ENCODE measurements at regions not wholly inside any gene's neighbourhood (a gene's known extent, or its start where the extent isn't known, plus 50 kb on each side); places are given as distances from the start of the nearest gene placed in this dataset.
"Not testable (repeated sequence)": the region's sequence is repeated elsewhere in the genome, so short reads cannot be mapped to it uniquely, and the experiment has no call there.

DNA sequence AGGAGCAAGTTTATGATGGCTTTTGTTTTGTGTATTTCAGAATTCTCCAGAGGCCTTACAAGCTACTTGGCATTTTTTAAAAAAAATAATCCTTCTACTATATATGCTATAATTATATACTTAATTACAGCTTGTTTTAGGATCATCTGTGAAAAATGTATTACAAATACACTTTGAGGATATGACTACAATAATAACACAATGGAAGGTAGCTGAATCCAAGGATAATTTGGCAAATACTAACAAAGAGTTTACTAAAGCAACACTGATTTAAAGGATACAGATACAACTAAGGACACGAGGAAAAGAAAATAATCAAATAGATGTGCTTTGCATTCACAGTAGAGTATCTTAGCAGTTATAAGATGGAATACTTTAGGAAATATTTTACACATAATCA is 381.9 kb upstream of the CITED2 start:
- DNase-seq (ENCODE audit: low spot score), result no peak

GRCh38 chr6:139754898-139755775 is 380.7 kb upstream of the CITED2 start:
- no peak for DNase-seq (ENCODE audit: low spot score)

GRCh38 chr6:139753198-139753861 is 378.9 kb upstream of the CITED2 start:
- DNase-seq (ENCODE audit: low spot score), result no peak

DNA sequence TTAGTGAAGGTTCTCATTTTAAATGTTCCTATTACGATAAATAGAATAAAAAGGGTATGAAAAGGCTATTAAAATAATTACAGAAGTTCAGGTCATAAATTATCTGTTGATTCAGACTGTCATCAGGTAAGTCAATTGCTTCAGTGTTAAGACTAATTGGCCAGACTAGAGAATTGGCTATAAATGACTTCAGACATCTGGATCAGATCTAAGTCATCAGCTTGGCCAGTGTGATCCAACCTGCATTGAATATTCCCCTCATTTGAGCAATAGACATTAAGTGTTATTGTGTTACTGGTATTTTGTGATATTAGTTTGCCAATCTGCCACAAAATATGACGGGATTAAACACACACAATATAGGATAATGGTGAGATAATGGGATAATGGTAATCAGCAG is 377.6 kb upstream of the CITED2 start:
- DNase-seq (ENCODE audit: low spot score), result no peak

DNA sequence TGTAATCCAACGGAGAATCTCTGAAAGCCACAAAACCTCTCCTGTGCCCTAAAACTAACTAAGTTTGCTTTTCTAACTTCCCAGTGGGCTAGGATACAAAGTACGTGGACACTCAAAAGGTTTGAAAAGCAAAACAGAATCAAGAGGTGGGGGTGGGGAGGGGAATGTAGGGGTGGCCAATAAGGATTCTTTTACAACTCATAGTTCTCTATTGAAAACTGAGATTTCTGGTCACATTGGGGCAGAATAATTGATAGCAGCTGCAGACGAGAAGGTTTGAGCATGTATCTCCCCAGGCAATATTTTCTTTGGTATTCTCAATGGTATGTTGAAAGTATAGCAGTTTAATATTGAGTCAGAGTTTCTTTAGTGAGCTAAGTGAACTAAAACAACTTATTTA is 376.7 kb upstream of the CITED2 start:
- no peak for DNase-seq (ENCODE audit: low spot score)

DNA sequence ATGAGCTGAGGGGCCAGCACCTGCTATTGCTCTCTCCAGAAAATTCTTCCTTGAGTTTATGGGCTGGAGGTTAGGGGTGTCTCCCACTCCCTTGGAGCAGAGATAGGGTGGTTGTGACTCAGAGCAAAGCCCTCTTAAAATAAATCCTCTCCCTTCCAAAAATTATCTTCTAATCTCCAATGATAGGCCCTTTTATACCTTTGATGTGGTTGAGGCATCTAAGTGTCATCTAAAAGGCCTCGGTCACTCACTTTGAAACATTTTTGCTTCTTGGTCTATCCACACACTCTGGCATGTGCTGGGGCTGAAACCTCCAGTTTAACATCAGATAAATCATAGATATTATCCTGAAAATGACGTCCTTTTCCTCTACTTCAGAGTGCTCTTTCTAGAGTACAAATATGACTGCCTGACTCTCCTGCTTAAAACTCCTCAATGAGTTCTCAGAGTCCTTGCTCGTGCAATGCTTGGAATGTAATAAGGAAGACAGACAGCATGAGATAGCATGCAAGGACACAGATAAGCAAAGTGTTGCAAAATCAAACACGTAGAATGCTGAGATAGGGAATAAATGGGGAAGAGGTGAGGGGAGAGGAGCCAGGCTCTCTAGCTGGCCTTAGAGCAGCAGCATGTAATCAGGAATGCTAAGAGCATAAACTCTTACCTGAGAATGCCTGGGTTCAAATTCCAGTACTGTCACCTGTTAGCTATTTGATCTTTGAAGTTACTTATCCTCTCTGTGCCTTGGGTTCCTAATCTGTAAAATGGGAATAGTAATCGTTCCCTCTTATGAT is 374.1 kb upstream of the CITED2 start:
- DNase-seq (ENCODE audit: low spot score), result no peak

GRCh38 chr6:139747154-139747553 is 372.7 kb upstream of the CITED2 start:
- no peak for DNase-seq (ENCODE audit: low spot score)

DNA sequence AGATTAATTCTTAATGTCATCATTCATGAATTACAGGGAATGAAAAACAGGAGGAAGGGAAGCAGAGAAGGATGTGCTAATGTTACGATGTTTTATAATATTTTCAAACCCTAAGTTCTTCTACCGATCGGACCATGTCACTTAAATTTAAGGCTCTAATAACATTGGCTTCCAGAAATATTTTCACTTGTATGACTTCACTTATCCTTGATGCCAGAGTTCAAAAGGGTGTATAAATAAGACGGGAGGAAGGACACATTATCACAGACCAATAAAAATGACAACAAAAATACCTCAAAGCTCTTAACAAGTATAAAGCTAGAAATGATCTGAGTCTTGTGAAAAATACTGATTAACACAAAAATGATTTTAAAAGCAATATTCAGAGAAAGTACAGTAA is 370.4 kb upstream of the CITED2 start:
- no peak for DNase-seq (ENCODE audit: low spot score)

- DNase-seq (ENCODE audit: low spot score), result no peak
Measured at GRCh38 chr6:139743664-139744437, 369.4 kb upstream of the CITED2 start.

DNA sequence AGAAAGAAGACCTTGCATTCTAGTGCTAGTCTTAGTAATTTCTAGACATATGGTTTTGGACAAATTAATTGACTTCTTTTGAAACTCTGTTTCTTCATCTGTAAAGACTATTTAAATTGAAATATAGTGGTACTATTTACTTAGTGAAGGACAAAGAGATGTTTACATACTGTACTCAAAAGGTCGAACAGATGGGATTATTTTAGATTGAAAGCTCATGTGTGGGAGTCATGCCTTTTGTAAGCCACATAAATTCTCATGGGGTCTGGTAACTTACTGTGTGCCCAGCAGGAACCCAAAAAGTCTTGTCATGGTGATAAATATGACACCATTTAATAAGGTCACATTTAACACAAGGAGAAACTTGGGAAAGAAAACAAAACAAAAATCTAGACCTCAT is 368.2 kb upstream of the CITED2 start:
- DNase-seq (ENCODE audit: low spot score), result no peak

- DNase-seq (ENCODE audit: low spot score), result no peak
Measured at GRCh38 chr6:139738801-139739455, 364.5 kb upstream of the CITED2 start.

DNA sequence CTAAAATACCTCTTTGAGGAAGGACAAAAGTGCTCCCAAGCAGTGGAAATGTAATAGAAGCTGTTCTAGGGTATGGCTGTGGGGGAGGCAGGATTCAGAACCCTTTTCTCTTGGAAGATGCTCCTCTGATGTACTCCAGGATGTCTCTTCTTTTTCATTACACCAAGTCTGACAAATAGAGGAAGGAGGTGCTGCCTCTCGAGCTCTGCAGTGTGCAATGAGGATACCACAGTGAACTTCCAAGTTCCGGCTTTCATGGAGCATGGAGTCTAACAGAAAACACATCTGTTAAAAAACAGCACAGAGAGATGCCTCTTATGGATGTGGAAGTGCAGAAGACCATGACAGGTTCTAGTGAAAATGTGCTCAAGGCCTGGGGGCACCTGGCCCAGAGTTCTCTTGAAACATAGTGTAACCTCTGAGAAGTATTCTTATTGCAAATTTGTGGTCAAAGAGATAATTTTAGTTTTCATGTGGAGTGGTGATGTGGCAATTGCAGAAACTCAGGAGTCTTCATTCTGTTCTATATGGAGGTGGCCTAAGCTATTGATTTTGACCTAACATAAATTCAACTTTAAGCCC is 362.0 kb upstream of the CITED2 start:
- DNase-seq (ENCODE audit: low spot score), result no peak

DNA sequence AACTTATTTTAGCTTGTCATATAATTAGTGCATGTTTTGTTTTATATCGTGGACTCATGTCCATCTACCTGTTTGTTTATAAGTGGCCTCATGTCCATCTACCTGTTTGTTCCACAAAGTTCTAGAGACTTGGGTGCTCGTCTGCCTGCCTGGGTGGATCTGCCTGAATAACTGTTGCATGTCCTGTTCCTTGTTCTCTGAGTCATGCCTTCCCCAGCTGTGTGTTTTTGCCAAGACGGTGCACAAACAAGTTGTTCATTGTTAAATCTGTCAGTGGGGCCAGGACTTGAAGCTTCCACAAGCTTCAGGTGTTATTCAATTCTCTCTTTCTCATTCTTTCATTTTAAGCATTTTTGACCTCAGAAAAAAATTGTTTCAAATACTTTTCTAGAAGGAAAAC is 358.0 kb upstream of the CITED2 start:
- DNase-seq (ENCODE audit: low spot score), result no peak

DNA sequence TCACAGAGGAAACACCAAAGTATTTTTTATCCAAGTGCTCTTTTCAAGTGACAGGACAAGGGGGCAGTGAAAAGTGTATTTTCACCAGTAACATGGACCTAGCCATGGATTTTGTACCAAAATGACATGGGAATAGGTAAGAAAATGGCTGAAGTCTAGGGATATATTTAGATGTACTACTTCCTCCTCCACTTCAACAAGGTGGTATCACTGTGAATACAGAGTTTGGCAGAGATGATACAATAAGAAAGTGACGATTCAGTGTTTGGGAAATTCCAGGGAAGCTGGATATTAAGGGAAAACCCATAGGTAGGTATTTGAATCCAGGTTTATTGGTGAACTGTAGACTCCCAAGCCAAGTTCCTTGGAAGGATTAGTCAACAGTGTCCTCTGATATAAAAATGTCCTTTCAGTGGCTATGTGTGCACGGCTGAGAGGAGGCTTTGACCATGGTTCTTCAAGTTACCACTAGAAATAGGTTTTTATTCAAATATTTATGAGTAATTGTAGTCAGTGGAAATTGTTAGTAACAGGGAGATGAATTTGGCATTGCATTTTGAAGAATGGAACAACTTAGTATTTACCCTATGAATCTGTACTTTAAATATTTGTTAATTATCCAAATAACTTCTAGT is 356.0 kb upstream of the CITED2 start:
- DNase-seq (ENCODE audit: low spot score), result no peak

DNA sequence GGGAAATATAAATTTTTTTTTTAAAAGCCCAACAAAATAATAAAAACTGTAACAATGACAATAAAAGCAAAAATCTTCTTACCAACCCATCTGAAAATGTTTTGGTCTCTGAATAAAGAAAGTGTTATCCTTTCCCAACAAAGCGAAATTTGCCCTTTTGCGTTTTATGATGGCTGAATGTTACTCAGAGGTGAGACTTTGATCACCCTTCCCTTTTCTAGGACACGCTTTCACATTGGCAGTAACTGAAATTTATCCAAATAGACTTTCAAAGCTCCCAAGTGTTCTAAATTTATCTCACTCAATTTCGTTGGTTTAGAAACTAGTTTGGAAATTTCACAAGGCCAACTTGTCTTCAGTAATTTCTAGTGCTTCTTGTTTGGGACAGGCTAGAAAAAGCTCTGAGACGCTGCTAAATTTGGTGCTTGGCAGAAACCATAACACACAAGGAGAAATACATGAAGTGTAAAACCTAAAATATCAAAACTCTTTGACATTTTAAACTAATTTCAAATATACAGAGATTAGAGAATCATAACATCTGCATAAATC is 354.5 kb upstream of the CITED2 start:
- DNase-seq (ENCODE audit: low spot score), result no peak

GRCh38 chr6:139726272-139726671 is 351.8 kb upstream of the CITED2 start:
- DNase-seq (ENCODE audit: low spot score), result not testable (repeated sequence)

DNA sequence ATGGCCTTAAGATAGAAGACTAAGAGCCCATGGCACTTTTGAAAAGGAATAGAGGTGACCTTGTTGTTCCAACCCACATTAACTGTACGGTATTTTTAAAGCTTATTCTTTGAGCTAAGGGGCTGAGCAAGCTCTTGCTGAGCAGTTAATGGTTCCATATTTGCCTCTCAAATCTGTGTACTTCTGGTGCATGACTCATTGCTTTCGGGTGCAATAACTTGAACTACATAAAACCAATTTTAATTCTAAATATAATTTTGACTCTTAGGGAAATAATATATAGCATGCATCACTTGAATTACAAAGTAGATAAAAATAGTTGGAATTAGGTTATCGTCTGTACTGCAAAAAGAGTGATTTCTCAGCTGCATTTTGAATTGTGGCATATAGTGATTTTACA is 348.1 kb upstream of the CITED2 start:
- no peak for DNase-seq (ENCODE audit: low spot score)

DNA sequence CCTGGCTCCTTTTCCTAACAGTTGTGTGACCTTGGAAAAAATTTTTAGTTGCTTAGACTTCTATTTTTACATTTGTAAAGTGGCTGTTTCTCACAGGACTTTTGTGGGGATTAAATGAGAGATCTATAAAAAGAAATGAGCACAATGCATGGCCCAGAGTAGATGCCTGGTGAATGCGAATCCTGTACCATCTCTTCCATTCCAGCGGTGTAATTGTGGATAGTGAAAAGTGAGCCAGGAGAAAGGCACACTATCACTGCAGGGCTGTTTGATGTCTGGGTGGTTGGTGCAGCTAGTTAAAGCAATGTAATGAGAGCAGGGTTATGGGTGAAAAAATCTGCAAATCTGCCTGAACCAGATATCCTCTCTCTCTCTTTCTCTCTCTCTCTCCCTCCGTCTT is 347.5 kb upstream of the CITED2 start:
- DNase-seq (ENCODE audit: low spot score), result no peak

DNA sequence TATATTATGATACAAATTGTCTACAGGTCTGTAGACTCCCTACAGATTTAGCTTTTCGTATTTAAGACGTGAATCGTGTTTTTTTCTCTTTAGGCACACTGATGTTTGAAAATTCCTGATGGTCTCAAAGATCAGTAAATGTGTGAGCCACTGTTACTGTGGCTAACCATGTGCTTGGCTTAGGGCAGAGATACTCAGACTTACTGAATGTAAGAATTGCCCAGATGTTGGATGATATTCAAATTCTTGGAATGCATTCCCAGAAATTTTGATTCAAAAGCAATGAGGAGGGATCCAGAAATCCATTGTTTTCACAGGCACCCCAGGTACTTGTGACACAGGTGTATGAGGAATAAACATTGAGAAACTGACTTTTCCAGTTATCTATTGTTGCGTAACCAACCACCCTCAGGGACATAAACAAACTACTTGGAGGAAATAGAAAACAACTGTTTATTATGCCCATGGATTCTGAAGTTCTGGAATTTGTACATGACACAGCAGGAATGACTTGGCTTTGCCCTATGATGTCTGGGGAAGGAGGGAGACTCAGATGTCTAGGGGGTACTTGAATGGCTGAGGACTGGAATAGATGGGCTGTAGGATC is 339.6 kb upstream of the CITED2 start:
- DNase-seq (ENCODE audit: low spot score), result no peak

- no peak for DNase-seq (ENCODE audit: low spot score)
Measured at GRCh38 chr6:139713424-139713823, 339.0 kb upstream of the CITED2 start.
